Daoy (cell line): ENCODE measurements at regions not wholly inside any gene's neighbourhood (a gene's known extent, or its start where the extent isn't known, plus 50 kb on each side); places are given as distances from the start of the nearest gene placed in this dataset.
"Not testable (repeated sequence)": the region's sequence is repeated elsewhere in the genome, so short reads cannot be mapped to it uniquely, and the experiment has no call there.

Experiments used
- DNase-seq: peaks from one replicate; pipeline ENCODE4 v3.0.0-alpha.2; 2015; ENCODE audit warnings: low read depth

DNA sequence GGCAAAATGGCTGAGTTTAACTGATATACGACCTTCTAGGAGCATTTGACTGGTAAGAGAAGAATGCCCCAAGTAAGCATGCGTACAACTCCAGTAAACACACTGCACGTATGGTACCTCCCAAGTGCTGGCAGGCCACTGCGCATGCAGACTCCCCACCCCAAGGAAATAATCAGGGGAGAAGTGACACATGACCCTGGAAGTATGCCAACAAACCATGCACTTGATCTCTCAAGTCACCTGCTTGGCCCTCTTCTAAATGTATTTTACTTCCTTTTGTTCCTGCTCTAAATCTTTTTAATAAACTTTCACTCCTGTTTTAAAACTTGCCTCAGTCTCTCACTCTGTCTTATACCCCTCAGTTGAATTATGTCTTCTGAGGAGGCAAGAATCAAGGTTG is 129.8 kb upstream of the COL5A2 start:
- DNase-seq = no peak

DNA sequence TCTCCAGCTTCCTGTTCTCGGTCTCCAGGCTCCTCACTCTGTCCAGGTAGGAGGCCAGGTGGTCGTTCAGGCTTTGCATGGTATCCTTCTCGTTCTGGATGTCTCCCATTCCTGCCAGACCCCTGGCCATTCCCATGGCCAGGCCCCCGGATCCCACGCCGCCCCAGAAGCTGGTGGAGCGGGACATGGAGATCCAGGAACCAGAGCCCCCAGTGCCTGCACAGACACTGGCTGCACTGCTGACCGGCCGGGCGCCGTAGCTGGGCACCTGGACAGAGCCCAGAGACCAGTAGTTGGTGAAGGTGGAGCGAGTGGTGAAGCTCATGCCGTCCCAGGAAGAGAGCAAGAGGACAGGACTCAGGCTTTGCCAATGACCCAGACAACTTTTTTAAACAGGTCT is 129.1 kb upstream of the WDR75 start:
- DNase-seq = no peak

DNA sequence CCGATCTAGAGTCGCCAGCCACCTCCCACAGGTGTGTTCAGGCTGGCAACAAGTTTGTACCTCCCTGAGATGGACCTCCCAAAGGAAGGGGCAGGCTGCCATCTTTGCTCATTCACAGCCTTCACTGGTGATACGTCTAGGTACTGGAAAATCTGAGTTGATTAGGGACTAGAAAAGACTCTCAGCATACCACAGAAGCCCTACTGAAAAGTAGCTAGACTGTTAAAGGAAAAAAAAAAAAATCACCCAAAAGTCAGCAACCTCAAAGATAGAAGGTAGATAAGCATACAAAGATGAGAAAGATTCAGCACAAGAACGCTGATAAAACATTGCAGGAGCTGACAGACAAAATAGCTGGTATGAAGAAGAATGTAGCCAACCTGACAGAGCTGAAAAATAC is 128.6 kb upstream of the WDR75 start:
- no peak for DNase-seq

DNA sequence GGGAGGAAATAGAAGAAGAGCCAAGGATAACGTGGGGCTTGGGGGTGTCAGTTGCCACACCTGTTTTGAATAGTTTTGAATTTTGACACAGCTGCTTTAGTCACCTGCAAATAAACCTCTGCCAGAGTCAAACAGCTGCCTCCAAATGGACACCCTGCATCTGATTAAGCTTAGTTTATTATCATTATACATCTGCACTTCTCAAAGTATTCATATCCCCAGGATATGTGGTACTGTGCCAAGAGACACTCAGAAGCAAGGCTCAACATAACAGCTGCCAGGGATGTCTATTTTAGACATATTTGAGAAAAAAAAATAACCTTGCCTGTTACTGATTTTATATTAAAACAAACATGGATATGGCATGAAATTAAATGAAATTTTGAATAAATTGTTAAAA is 122.5 kb upstream of the WDR75 start:
- no peak for DNase-seq

DNA sequence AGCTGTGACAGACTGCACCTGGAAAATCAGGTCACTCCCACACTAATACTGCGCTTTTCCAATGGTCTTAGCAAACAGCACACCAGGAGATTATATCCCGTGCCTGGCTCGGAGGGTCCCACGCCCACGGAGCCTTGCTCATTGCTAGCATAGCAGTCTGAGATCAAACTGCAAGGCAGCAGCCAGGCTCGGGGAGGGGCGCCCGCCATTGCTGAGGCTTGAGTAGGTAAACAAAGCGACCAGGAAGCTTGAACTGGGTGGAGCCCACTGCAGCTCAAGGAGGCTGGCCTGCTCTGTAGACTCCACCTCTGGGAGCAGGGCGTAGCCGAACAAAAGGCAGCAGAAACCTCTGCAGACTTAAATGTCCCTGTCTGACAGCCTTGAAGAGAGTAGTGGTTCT is 121.8 kb upstream of the WDR75 start:
- DNase-seq = not testable (repeated sequence)

DNA sequence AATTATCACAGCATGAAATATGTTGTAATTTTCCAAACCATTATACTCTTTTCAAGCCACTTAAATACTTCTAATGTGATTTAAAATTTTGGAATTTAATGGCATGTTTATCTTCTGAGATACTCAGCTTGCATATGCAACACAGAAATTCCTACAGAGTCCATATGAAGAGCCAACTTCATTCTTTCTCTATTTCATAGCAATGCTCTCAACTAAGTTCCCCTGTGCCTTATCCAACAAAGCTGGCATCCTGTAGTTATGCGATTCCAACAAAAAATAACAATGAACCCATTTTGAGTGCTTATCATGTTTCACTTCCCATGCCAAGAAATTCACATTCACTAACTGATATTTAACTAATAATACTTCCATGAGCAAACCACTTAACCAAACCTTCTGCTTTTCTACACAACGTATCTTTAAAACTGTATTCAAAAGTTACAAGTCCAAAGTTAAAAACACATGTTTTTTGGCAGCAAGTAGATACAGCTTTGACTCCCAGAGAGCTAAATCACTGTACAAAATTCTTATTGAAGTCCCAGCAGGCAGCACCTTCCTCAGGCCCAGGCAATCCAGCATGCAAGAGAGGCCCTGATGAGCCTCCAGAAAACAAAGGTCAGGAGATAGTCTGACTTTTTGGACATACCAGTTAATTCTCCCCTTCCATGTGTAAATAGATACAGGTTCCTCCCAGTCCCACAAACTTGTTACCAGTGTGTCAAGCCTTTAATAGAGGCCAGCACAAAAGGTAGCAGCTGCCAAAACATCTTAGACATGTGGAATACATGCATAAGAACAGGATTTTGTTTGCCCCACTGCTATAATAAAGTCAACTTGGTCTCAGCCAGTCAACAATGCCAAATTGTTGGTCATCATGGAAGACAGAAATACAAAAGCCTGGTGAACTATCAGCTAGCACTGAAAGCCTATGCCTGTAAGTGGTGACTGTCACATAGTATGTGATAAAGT is 113.1 kb upstream of the WDR75 start:
- DNase-seq = no peak

DNA sequence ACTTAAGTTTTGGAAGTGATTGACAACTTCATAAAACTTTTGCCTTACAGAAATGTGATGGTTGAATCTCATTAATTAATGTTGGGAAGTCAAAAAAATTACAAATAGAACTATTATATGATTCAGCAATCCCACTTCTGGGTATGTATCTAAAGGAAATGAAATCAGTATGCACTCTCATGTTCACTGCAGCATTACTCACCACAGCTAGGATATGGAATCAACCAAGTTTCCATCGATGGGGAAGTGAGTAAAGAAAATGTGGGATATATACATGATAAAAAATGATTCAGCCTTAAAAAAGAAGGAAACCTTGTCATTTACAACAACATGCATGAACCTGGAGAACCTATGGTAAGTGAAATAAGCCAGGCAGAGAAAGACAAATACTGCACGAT is 112.4 kb upstream of the WDR75 start:
- peak; percentile 33 for DNase-seq

DNA sequence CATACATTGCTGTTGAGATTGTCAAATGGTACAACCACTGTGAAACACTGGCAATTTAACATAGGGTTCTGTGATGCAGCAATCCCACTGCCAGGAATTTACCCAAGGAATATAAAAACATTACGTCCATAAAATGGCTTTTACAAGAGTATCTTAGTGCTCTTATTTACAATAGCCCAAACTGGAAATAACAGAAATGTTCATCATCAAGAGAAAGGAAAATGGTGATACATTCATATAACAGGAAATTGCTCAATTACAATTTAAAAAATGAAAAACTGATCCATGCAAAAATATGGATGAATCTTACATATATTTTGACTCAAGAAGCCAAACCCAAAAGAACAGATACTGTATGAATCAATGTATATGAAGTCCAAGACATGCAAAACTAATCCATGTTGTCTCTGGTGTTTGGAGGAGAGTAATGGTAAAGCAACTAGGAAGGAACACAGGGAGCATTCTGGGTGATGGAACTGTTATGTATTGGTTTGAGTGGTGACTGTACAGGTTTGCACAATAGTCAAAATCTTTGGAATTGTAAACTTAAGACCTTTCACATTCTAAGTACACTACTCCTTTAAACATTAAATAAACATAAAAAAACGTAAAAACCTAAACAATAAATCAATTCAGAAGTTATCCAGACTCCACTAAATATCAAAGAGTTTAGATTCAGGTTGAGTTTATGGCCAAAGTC is 104.8 kb upstream of the WDR75 start:
- DNase-seq = no peak

DNA sequence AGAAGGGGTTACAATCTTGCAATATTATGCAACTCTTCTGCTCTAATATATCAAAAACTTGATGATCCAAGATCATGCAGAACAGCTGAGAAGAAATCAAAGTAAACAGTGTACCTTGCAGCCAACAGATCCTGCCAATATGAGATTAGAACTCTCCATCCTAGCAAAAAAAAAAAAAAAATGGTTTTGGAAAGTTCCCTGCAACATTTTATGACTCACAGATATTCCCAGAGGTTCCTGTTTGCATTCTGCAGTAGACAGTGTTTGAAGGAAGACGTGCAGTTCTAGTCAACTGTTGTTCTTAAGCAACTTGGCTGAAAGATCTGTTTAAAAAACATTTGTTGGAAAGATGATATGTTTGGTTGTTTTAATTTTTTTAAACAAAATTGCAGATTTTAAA is 103.6 kb upstream of the WDR75 start:
- no peak for DNase-seq

DNA sequence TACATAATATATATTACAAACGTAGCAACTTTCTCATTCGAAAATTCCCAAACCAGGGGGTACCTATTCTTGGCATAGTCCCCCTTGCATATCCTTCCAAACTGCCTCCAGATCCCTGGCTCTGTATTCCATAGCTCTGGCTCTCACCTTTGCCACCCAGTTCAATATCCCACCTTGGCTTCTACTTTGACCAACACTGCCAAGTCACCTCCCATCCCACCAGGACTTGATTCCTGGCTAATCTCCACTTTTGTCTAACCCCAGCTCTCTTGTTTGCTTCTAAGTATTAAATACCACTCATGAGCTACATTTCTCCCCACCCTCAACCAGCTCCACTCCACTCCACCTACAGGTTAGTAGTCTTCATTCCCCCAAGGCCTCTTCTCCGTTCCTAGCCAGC is 103.2 kb upstream of the WDR75 start:
- no peak for DNase-seq

DNA sequence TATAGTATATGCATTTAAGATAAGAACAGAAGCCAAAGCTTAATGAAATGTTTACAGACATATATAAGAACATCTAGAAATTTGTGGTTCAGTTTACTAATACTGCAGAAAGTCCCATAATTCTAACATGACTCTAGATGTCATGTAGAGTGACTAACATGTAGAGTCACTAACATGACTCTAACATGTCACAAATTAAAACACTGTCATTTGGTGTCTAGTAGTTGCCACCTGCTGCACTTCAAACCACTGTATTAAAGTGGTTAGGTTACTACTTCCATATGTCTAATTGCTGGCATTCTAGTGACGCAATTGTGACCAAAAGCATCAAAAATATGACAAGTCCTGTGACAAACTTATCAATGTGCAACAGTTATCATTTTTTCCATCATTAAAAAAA is 100.2 kb upstream of the WDR75 start:
- DNase-seq = no peak

DNA sequence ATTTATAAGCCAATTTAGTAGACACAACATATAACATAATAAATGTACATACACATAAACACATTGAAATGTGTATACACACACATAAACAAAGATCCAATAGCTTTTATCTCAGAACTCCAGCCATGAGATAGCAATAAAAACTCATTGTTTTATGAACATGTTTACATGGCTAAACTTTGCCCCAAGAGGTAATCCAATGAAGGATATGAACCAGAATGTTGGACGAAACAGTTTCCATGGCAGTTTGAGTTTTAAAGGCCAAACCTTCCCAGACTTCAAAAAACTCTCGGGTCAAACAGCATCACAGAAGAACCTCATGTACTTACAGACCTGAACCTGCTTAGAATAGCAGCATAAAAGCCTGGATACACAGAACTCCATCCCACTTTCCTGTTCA is 97.2 kb upstream of the WDR75 start:
- no peak for DNase-seq

DNA sequence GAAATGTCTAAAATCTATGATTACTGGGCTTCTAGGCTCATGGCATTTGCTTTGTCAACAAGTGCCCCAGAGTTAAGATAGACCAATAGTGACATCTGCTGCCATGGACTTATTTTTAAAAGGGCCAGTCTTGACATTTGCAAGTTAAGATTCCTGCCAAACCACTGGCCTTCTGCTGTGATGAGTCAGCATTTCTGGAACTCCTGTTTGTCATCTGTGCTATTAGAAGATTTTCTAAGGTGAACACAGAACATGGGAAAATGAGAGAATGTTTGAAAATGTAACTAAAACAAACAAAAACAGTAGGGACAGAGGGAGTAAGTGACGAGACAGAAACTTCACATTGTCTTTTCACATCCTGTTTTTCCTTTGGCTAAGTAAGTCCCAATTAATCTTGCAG is 93.7 kb upstream of the WDR75 start:
- DNase-seq = peak; percentile 63

DNA sequence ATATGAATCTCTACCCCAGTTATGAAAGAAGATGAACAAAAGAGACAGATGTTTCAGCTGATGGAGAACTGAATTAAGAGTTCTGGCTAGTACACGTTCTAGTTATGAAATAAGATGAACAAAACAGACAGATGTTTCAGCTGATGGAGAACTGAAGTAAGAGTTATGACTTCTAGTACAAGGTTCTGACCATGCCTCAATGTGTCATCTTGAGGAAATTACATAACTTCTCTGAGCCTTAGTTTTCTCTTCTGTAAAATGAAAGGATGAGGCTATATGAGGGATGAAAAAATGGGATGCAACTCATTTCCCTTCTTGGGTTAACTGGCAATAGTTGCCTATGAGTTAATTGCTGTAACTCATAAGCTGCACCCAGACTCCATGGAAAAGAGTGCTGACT is 92.9 kb upstream of the WDR75 start:
- DNase-seq = no peak

DNA sequence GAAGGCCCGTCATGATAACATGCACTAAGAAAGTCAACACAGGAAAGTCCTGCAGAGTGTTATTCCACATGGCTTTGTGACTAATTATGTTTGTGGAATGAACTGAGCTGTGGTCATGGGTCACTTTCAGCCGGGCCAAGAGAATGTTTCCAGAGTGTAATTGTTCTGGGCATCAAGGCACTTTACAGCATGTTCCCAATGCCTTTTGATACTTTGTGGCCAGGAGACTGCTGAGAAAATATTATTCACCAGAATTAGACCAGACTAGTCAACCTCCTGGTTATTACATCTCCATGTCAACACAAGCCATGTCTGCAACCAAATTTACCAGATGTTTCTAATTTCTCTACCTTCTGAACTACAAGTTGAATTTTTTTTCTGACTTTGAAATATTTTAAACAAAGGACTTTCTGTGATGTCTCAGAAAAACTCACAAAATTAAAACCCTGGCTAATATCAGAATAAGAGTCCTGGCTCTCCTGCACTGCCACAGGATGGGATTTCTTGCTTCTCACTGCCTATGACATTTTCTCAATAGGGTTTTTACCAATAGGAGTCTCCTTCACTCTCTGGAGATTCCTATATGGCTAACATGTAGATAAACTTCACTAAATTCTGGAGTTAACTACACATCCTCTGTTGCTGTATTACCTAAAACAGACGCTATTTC is 90.6 kb upstream of the WDR75 start:
- DNase-seq = peak; percentile 82

DNA sequence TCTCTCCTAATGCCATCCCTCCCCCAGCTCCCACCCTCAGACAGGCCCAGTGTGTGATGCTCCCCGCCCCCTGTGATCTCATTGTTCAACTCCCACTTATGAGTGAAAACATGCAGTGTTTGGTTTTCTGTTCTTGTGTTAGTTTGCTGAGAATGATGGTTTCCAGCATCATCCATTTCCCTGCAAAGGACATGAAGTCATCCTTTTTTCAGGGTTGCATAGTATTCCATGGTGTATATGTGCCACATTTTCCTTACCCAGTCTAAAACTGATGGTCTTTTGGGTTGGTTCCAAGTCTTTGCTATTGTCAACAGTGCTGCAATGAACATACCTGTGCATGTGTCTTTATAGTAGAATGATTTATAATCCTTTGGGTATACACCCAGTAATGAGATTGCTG is 89.3 kb upstream of the WDR75 start:
- DNase-seq = not testable (repeated sequence)

DNA sequence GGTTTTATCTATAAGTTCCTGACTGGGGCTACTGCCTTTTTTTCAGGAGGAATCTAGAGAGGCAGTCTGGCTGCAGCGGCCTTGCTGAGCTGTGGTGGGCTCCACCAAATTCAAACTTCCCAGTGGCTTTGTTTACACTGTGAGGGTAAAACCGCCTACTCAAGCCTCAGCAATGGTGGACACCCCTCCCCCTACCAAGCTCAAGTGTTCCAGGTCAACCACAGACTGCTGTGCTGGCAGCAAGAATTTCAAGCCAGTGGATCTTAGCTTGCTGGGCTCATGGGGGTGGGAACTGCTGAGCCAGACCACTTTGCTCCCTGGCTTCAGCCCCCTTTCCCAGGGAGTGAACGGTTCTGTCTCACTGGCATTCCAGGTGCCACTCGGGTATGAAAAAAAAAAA is 83.9 kb upstream of the WDR75 start:
- DNase-seq = peak; percentile 47

DNA sequence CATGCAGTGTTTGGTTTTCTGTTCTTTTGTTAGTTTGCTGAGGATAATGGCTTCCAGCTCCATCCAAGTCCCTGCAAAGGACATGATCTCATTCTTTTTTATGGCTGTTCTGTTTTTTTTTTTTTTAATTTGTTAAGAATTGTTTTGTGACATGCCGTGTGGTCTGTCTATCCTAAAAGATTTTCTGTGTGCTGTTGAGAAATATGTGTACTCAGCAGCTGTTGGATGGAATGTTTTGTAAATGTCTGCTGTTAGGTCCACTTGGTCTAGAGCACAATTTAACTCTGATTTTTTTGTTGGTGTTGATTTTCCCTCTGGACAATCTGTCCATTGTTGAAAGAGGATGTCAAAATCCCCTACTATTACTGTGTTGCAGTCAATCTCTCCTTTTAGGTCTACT is 80.4 kb upstream of the WDR75 start:
- no peak for DNase-seq

DNA sequence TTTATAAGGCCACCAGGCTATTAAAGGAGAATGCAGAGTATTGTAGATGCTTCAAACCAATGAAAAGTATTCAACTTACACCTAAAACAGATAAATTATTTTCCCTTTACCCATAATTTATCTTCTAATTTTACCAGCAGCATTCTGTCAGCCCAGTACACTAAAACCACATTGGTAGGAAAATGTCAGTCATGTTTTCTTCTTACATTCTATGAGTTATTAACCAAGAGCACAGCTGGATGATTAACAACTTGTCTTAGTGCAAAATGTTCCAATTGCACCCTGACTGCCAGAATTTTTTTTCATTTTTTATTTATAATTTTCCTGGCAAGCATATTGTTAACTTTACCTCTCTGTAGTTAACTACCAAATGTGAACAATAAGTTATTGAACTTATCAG is 79.0 kb upstream of the WDR75 start:
- DNase-seq = no peak

DNA sequence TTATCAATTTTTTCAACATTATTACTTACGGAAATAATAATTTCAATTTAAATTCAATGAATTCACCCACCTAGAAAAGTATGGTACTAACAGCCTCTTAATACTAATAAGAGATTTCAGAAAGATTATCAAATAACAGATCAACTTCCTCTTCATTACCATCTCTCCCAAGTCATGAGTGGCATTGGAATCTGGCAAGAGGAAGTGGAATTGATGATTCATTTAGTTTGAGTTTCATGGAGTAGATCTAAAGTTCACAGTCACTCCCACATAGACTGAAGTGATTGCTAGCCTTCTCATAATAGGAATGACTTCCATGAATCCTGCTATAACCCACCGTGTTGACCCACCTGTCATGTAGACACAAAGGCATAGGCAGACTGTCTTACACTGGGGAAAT is 77.7 kb upstream of the WDR75 start:
- DNase-seq = peak; percentile 55

DNA sequence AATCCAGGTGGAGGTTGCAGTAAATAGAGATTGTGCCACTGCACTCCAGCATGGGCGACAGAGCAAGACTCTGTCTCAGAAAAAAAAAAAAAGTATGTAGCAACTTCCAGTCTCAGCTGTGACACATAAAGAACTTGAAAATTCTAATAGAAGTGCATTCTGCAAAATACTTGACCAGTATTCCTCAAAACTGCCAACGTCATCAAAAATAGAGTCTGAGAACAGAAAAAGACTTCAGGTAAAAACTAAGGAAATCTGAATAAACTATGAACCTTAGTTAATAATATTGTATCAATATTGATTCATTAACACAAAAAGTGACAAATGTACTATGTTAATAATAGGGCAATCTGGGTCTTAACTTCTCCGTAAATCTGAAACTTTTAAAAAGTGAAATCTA is 76.7 kb upstream of the WDR75 start:
- DNase-seq = no peak

DNA sequence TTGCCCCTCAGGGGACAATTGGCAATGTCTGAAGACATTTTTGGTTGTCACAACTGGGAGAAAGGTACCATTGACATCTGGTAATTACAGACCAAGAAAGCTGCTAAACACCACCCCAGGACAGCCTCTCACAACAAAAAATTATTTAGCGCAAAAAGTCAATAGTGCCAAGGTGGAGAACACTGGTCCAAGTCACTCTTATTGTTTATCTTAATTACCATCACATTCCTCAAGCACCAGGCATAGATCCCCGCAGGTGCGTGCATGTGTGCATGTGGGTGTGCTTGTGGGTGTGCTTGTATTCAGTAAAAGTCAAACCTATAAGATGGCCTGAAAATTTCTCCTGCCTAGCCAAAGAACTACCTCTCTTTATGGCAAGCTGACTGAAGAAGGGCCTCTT is 74.9 kb upstream of the WDR75 start:
- DNase-seq = no peak

DNA sequence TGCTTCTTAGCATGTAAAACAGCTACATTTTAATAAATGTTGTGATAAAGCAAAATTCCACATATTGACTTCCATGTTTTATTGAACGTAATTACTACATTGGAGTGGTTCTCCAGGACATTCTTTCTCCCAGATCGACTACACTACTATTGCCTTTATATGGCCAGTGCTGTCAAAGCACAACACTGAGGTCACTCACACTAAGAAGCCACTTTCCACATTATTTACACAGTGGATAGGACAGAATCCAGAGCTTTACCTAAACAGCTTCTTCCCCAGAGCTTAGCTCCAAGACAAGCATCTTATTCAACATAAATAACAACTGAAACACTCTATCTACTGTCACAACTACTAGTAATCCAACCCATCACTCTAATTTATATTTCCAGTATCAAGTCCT is 73.9 kb upstream of the WDR75 start:
- DNase-seq = no peak
